ENCODE measurements at regions not wholly inside any gene's neighbourhood (a gene's known extent, or its start where the extent isn't known, plus 50 kb on each side); places are given as distances from the start of the nearest gene placed in this dataset.
"Not testable (repeated sequence)": the region's sequence is repeated elsewhere in the genome, so short reads cannot be mapped to it uniquely, and the experiment has no call there.

DNA sequence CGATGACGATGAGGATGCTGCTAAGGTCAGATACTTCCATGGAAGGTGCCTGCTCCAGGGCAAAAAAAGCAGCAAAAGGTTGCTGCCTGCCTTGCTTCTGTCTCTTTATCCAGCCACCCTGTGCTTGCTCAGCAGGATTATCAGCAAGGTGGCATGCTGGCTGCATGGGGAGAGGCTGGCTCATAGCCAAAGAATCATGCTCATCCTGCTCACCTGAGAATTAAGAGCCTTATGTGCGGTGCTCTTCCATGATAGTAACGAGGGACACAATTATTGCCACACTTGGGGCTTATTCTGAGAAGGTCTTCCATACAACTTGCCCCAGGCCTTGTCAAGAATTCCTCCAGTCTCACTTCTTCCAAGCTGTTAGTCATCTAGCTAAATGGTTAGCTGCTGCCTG lies 60.4 kb upstream of the SEC11C start:
- DNase-seq (ENCODE audit: low read depth): no peak
- no peak for TF ChIP-seq CTCF (IDR thresholded peaks at IDR 0.05; ENCODE audit: low read length, missing control alignments)
- H3K4me3 ChIP-seq (replicated peaks; ENCODE audit: low read depth, low read length): no peak overlapping the region

- H3K4me3 ChIP-seq (replicated peaks; ENCODE audit: low read depth, low read length); DNase-seq (ENCODE audit: low read depth): not testable (repeated sequence)
Observed at GRCh38 chr18:59079687-59080501, 59.8 kb upstream of the SEC11C start.

GRCh38 chr18:59083136-59083818 lies 56.4 kb upstream of the SEC11C start:
- DNase-seq (ENCODE audit: low read depth): no peak
- H3K4me3 ChIP-seq (replicated peaks; ENCODE audit: low read depth, low read length): no peak overlapping the region
- TF ChIP-seq CTCF (IDR thresholded peaks at IDR 0.05; ENCODE audit: low read length, missing control alignments): no peak

GRCh38 chr18:59085126-59085794 lies 54.4 kb upstream of the SEC11C start:
- TF ChIP-seq CTCF (IDR thresholded peaks at IDR 0.05; ENCODE audit: low read length, missing control alignments): no peak
- H3K4me3 ChIP-seq (replicated peaks; ENCODE audit: low read depth, low read length): no peak overlapping the region
- DNase-seq (ENCODE audit: low read depth): no peak

DNA sequence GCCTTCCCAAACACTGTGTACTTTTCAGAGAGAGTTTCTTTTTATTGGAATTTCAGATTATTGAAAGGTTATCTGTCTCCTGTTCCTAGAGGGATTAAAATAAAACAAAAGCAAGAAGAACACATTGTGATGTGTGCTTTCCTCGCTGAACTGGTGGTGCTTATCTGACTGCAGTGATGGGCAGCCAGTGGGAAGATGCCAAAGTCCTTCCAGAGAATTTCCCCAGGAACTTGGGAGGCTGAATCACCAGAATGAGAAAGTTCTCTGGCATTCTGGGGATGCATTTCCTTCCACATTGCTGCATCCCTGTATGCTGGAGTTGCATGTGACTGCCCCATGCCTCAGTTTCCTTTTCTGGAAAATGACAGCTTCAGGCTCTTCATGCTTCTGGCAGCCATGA lies 53.9 kb upstream of the SEC11C start:
- DNase-seq (ENCODE audit: low read depth): peak; percentile 61
- TF ChIP-seq CTCF (IDR thresholded peaks at IDR 0.05; ENCODE audit: low read length, missing control alignments): no peak
- no peak overlapping the region for H3K4me3 ChIP-seq (replicated peaks; ENCODE audit: low read depth, low read length)

DNA sequence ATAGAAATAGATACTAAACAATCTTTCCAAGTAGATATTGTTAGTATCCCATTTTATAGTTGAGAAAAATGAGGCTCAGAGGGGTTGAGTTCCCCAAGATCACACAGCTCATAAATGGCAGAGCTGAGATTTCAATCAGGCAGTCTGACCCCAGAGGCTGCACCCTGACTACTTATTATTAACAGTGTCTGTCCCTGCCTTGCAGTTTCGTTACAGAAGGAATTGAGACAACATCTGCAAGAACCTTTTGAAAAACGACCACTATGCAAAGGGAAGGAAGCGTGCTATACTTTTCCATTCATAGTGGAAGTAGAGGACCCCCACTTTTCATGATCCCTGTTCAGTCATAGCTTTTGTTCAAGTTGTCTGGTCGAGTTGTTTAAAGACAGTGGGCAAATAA lies 53.2 kb upstream of the SEC11C start:
- H3K4me3 ChIP-seq (replicated peaks; ENCODE audit: low read depth, low read length): no peak overlapping the region
- no peak for TF ChIP-seq CTCF (IDR thresholded peaks at IDR 0.05; ENCODE audit: low read length, missing control alignments)
- DNase-seq (ENCODE audit: low read depth): no peak

GRCh38 chr18:59087391-59087790 lies 52.3 kb upstream of the SEC11C start:
- TF ChIP-seq CTCF (IDR thresholded peaks at IDR 0.05; ENCODE audit: low read length, missing control alignments): no peak

More at GRCh38 chr18:59087391-59087790, 52.3 kb upstream of the SEC11C start:
- DNase-seq (ENCODE audit: low read depth): no peak
- no peak overlapping the region for H3K4me3 ChIP-seq (replicated peaks; ENCODE audit: low read depth, low read length)

Data from fibroblast of pulmonary artery (primary cell).